AG09309 (cell line): ENCODE measurements at regions not wholly inside any gene's neighbourhood (a gene's known extent, or its start where the extent isn't known, plus 50 kb on each side); places are given as distances from the start of the nearest gene placed in this dataset.

ENCODE experiments used
- DNase-seq: peaks from one replicate; pipeline ENCODE4 v3.0.0-alpha.2; 2010; ENCODE audit warnings: low read depth
- H3K4me3 ChIP-seq: 2 replicates; pipeline ENCODE4 v1.5.1; 2011; ENCODE audit warnings: mild to moderate bottlenecking, low read depth, low read length, moderate library complexity; ENCODE audit not compliant: control insufficient read depth
- TF ChIP-seq, protein P1 (sequence below): IDR thresholded peaks from 2 replicates; pipeline ENCODE4 v1.5.1; 2011; ENCODE audit warnings: mild to moderate bottlenecking, low read depth, low read length, inconsistent platforms; ENCODE audit not compliant: insufficient read depth, control insufficient read depth; ENCODE audit errors: missing control alignments

DNA sequence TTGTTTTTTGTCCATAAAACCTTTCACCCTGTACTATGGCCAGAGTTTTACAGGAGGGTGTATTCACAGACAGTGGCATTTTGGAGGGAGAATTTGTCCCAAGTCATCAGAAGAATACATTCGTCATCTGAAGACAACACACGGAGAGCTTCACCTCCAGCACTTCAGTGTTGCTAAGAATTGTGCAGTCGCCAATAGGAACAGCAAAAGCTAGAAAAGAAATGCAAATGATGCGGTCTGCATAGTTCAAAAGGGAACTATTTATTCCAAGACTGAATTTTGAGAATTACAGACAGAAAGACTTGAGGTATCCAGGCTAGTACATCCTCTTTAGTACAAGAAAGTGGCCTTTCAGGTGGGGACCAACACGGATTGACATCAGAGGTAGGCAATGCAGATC lies 399.2 kb upstream of the KIF2A start:
- TF ChIP-seq, protein P1, sequence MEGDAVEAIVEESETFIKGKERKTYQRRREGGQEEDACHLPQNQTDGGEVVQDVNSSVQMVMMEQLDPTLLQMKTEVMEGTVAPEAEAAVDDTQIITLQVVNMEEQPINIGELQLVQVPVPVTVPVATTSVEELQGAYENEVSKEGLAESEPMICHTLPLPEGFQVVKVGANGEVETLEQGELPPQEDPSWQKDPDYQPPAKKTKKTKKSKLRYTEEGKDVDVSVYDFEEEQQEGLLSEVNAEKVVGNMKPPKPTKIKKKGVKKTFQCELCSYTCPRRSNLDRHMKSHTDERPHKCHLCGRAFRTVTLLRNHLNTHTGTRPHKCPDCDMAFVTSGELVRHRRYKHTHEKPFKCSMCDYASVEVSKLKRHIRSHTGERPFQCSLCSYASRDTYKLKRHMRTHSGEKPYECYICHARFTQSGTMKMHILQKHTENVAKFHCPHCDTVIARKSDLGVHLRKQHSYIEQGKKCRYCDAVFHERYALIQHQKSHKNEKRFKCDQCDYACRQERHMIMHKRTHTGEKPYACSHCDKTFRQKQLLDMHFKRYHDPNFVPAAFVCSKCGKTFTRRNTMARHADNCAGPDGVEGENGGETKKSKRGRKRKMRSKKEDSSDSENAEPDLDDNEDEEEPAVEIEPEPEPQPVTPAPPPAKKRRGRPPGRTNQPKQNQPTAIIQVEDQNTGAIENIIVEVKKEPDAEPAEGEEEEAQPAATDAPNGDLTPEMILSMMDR: no peak
- H3K4me3 ChIP-seq: no peak overlapping the region
- no peak for DNase-seq

DNA sequence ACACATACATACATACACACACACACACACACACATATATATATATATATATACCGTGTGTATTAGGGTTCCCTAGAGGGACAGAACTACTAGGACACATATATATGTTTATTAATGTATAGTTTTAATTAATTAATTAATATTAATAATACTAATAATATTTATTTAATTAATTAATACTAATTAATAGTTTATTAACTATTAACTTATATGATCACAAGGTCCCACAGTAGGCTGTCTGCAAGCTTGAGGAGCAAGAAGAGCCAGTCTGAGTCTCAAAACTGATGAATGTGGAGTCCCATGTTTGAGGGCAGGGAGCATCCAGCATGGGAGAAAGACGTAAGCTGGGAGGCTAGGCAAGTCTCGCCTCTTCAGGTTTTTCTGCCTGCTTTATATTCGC lies 398.0 kb upstream of the KIF2A start:
- no peak overlapping the region for H3K4me3 ChIP-seq
- TF ChIP-seq, protein P1: no peak
- DNase-seq: no peak

DNA sequence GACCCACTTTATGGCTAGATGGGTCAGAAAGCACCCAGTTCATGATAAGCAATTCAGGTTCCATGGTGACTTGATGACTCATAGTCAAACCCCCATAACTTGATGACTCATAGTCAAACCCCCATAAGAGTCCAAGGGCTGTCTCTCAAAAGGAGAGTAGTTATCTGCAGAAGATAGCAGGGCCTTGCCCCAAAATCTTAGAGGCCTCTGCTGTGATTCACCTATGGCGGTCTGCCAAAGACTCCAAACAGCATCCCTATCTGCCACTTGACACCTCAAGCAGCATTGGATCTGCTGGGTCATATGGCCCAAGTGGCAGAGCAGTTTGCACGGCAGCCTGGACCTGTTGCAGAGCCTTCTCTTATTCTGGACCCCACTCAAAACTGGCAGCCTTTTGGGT lies 395.2 kb upstream of the KIF2A start:
- DNase-seq: no peak
- H3K4me3 ChIP-seq: no peak overlapping the region

DNA sequence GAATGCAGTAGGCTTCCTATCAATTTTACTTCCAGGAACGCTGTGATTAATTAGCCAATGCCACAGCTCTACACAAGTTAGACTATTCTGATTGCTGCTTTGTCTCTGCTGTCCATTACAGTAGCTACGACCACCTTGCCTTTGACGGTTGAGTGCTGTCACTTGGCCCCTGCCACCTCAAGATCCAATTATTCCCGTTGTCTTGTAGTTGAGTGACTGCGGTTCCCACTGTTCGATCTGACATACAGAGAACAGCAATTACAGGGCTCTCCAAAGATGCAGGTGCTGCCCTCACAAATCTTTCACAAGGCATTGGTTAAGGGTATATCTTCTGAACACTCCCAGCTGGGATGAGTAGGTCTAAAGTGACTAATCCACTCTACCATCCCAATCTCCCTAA lies 393.4 kb upstream of the KIF2A start:
- H3K4me3 ChIP-seq: no peak overlapping the region
- TF ChIP-seq, protein P1: no peak
- no peak for DNase-seq

More for the DNA sequence above, 395.2 kb upstream of the KIF2A start:
- TF ChIP-seq, protein P1: no peak

DNA sequence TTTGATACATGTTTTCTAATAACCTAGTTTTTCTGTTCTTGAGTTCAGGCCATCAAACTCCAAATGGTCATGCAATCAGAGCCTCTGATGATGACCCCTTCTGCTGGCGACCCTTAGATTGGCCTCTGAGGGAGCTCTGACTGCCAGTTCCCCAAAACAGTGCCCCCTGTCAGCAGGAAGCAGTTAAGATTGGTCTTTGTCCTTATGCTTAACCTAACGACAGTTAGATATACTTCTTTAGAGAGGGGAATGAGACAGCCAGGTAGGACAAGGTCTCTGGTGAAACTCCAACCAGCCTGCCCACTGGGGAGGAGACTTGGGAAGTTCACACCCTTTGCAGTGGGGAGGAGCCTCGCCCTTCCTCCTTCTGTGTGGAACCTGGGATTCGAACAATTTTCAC lies 390.4 kb upstream of the KIF2A start:
- no peak for DNase-seq
- TF ChIP-seq, protein P1: no peak
- no peak overlapping the region for H3K4me3 ChIP-seq

DNA sequence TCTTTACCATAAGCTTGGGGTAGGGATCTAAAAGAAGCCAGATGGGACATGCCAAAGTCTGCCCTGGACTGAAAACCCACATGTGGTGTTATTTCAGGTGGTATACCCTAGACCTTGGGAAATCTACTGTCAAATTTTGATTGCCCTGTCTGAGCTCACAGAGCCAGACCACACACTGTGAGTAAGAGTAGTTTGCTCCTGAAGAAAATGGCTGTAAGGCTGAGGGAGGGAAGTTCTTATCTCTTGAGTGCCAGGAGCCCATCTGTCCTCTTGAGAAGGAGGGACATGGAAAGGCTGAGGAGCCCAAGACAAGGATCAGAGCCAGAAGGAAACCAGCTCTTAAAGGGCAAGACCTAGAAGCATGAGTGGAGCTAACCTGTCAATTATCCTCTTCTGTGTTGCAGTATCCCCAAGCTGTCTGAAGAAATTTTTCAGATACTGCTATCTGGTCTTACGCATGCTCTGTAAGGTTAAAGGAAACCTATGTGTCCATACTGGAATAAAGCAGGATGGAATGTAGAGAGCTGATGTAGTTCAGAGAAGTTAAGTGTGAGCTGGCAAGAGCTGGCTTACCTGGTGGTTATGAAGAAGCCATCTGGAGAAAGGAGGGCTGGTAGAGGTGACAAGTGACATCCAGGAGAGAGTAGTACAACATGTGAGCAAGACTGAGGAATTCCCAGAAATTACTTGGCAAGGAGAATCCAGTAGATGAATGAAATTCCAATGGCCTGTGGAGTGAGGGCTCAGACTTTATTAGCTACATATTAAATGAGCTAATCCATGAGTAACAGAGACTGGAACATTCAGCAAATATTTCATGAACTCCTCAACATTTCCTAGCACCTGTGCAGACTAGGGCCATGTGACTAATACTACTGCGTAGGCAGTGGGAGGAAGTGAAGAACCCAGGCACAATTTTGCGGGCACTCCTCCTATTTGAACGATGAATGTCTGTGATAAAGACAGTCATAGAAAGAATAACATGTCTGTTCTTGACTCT lies 389.1 kb upstream of the KIF2A start:
- TF ChIP-seq, protein P1: no peak
- DNase-seq: peak; percentile 7
- H3K4me3 ChIP-seq: no peak overlapping the region
